ENCODE measurements at regions not wholly inside any gene's neighbourhood (a gene's known extent, or its start where the extent isn't known, plus 50 kb on each side); places are given as distances from the start of the nearest gene placed in this dataset.

DNA sequence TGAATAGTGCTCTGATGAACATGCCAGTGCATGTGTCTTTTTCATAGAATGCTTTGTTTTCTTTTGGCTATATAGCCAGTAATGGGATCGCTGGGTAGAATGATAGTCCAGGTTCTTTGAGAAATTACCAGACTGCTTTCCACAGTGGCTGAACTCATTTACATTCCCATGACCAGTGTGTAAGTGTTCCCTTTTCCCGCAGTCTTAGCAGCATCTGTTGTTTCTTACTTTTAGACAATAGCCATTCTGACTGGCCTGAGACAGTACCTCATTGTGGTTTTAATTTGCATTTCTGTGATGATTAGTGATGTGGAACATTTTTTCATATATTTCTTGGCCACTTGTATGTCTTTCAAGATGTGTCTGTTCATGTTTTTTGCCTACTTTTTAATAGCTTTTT lies 784.5 kb downstream of the USP25 start:
- no peak for DNase-seq

GRCh38 chr21:16517383-16517782 lies 787.6 kb downstream of the USP25 start:
- DNase-seq: no peak

GRCh38 chr21:16519036-16519435 lies 789.3 kb downstream of the USP25 start:
- no peak for DNase-seq

DNA sequence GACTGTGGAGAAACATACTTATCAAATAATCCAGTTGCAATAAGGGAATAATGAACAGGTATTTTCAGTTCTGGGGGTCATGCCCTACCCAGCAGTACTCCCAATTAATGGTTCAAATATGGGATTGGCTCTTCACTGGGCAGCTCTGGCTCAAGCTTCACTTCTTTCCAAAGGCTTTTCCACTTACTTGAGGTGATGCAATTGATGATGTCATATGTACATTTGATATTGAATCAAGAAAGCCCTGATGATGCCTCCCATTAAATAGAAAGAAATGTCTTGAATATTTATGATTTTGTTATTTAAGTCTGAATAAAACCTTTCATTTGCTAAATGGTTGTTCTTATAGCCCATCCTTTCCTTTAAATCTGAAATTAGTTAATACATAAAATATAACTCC lies 789.9 kb downstream of the USP25 start:
- DNase-seq: no peak

DNA sequence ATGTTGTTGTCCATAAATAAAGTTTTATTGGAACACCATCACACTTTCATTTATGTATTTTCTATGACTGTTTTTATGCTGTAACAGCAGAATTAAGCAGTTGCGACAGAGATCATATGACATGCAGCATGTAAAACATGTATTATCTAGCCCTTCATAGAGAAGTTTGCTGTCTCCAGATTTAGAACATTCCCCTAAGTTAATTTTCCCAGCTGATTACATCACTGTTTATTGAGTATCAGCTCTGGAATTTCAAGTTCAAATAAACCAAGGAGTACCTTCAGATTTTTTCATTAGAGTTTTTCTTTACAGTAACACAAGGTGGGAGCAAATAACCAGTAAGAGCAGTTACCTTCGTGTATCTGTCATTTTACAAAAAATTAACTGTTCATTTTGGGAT lies 792.8 kb downstream of the USP25 start:
- DNase-seq: no peak

GRCh38 chr21:16530656-16531055 lies 800.9 kb downstream of the USP25 start:
- DNase-seq: no peak

- DNase-seq: no peak
These were observed 803.1 kb downstream of the USP25 start for GRCh38 chr21:16532840-16533239.

- no peak for DNase-seq
These were observed 804.1 kb downstream of the USP25 start for GRCh38 chr21:16533692-16534407.

GRCh38 chr21:16534408-16535101 lies 804.8 kb downstream of the USP25 start:
- no peak for DNase-seq

DNA sequence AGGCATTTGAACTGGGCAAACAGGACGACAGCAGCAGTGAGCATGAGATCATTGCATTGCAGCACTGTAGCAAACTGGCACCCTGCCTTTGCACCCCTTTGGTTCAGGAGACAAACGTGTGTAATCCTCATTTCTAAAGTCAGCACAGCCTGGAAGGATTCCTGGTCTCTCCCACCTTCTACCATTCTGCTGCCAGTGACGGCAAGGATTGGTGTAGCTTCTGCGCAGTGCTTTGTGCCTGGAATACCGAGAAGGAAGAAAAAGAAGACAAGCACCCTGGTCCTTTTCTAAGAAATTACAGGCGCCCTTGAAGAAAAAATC lies 805.3 kb downstream of the USP25 start:
- no peak for DNase-seq

DNA sequence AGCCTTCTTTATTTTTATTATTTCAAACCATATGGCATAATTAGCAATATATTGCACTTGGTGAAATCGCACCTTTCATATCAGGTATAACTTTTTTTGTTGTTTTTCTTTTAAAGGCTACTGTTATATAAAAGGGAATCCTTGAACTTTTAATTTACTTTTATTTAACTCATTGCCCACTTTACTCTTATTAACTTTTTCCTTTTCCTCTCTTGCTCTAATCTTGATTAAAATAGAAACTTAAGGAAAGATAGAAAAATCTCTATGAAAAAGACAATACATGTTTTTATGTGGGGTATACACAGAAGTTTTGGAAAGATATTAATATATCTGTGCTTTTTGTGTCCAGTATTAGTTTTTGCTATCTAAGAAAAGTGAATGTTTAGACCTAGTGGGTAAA lies 805.8 kb downstream of the USP25 start:
- no peak for DNase-seq

GRCh38 chr21:16536140-16536539 lies 806.4 kb downstream of the USP25 start:
- no peak for DNase-seq

DNA sequence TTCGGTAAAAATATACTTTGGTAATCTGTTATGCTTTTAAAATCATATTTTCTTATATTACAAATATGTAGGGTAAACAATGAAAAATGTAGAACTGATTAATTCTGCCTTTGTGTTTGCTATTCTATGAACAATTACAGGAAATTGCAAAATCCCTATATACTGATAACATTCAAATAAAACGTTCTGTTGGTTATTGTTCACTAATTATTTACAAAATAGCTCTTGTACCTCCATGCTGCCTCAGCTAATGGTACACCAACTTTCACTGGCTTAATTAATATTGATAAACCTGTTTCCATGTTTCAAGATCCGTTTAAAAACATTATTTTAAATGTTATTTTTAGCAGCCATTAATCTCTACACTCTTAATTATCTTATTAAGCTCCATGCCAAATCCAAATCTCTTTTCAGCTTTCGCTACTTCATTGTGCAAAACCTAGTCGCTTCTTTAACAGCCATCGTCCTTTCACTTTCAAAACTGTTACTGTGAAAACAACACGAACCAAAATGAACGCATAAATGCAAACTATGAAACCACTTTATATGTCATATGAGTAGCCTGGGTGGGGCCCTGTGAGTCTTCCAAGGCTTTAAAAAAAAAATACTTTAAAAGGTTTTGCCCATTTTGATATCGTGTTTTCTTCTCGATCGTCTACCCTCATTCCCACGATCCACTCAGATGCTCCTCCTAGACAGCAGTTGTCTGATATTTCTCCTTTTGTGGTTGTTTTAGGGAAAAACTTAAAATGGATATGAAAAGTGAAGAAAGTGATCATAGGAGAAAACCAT lies 807.1 kb downstream of the USP25 start:
- no peak for DNase-seq

GRCh38 chr21:16537501-16537900 lies 807.7 kb downstream of the USP25 start:
- DNase-seq: no peak

GRCh38 chr21:16538405-16538804 lies 808.6 kb downstream of the USP25 start:
- DNase-seq: no peak

- DNase-seq: no peak
These were observed 809.2 kb downstream of the USP25 start for GRCh38 chr21:16538936-16539440.

DNA sequence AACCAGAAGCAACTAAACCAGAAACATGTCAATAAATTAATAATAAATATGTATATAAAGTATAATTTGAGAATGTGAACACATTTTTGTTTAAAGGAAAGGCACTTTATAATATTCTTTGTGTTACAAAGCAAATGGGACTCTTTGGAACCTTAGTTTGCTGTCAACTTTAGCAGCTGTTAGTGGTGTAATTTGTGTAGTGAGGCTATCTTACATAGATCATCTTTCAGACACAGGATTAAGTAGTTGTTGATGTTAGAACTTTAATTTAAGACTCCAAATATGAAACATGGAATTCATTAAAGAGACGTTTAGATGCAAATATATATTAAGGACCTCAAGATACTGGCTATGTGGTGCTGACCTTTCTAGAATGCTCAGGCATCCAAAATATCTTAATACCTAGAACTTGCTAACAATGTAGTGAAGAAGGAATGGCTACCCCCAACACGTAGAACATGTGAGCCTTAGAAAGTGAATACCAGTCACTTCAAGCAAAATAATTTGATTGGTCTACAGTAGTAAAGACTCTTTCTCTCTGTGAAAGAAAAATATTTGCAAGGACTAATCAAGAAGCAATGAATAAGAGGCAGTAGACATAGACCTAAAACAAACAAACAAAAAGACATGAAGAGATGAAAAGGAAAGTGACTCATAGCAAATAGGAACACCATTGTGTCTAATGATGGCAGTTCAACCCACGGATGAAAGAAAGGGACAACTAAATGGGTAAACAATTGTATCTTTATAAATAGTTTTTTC lies 811.4 kb downstream of the USP25 start:
- DNase-seq: no peak

- DNase-seq: no peak
These were observed 820.3 kb downstream of the USP25 start for GRCh38 chr21:16550118-16550517.

DNA sequence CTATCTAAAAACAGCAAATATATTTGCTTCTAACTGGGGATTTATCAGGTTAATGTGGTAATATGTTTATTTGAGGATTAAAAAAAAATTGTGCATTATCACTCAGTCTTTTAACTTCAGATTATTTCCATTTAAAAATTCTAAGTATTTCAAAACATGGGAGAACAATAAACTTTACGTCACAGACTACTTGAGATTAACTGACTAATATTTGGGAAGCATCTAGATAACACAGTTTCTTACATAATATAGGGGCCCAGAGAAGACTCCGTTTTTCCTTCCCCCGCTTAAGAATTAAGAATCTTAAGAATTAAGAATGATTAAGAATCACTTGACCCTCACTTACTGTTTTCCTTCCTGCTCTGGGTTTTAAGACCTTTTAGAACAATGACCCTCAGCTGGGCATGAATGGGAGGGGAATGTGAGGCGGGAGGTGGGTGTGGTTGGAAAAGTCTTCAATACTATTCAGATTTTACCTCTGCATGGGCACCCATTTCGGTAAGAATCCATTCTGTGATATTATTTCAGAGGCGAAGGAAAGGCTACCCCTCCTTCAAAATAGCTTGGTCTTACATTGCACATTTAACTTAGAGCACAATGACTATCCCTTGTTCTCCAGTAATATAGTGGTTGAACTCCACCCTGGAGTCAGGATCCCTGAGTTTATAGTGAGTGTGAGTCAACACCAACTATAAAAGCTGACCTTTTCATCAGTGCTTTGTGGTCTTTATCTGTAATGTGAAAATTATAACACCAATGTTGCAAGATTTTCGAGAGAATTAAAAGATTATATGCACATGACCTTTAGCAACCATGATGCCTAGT lies 821.3 kb downstream of the USP25 start:
- no peak for DNase-seq

GRCh38 chr21:16552880-16553279 lies 823.1 kb downstream of the USP25 start:
- DNase-seq: no peak

GRCh38 chr21:16554503-16554902 lies 824.7 kb downstream of the USP25 start:
- no peak for DNase-seq

DNA sequence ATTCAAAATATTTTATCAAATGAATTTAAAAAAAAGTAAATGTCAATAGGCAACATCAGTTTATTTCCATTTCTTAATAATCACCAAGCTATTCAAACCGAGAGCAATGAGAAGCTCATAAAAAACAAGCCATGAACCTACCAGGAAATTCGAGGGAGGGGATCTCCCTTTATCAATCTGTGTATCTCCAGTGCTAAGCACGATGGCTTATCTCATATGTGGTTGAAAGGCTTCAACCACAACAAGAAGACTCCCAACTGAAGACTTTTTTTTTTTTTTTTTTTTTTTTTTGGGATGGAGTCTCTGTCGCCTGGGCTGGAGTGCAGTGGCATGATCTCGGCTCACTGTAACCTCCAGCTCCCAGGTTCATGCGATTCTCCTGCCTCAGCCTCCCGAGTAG lies 833.3 kb downstream of the USP25 start:
- no peak for DNase-seq

All from activated CD4-positive, alpha-beta T cell treated with anti-CD3 and anti-CD28 coated beads, Interleukin-2, amount 50 U/mL, for 4 hours (primary cell).